ENCODE measurements at regions not wholly inside any gene's neighbourhood (a gene's known extent, or its start where the extent isn't known, plus 50 kb on each side); places are given as distances from the start of the nearest gene placed in this dataset.
A peak's percentile ranks its signal among the peaks of the same experiment; 100 is the strongest.
"Not testable (repeated sequence)": the region's sequence is repeated elsewhere in the genome, so short reads cannot be mapped to it uniquely, and the experiment has no call there.

GRCh38 chr5:135149229-135149955, 115.4 kb upstream of the PITX1 start:
- H3K9me3 ChIP-seq = no peaks in the 10 kb centered on the region
- no peaks in the 10 kb centered on the region for H3K36me3 ChIP-seq
- no peak for DNase-seq (ENCODE audit: low spot score in 2 of 2)
- H3K27me3 ChIP-seq = no peaks in the 10 kb centered on the region
- H3K4me3 ChIP-seq = no peak overlapping the region
- no peak for TF ChIP-seq EP300 (IDR thresholded peaks at IDR 0.05)
- no peaks in the 10 kb centered on the region for H3K4me1 ChIP-seq
- WGBS, 2 donors = 61 to 70% methylated on average over 4 to 5 of the region's 5 CpGs
- no peak overlapping the region for H3K27ac ChIP-seq

GRCh38 chr5:135147294-135148090, 113.5 kb upstream of the PITX1 start:
- 88 to 97% methylated on average over 10 of the region's 10 CpGs for WGBS, 2 donors
- TF ChIP-seq EP300 (IDR thresholded peaks at IDR 0.05) = no peak
- no peak for TF ChIP-seq POLR2A (IDR thresholded peaks at IDR 0.05)
- TF ChIP-seq CTCF (IDR thresholded peaks at IDR 0.05) = no peak

GRCh38 chr5:135145985-135146384, 112.0 kb upstream of the PITX1 start:
- H3K4me1 ChIP-seq = no peaks in the 10 kb centered on the region
- no peak for DNase-seq (ENCODE audit: low spot score in 2 of 2)
- H3K27ac ChIP-seq = no peak overlapping the region
- no peaks in the 10 kb centered on the region for H3K9me3 ChIP-seq
- no peaks in the 10 kb centered on the region for H3K36me3 ChIP-seq
- TF ChIP-seq EP300 (IDR thresholded peaks at IDR 0.05) (no peak), POLR2A (IDR thresholded peaks at IDR 0.05) (no peak)
- no peak overlapping the region for H3K4me3 ChIP-seq
- H3K27me3 ChIP-seq = no peaks in the 10 kb centered on the region
- 95 to 98% methylated on average over 2 of the region's 2 CpGs for WGBS, 2 donors

More at GRCh38 chr5:135147294-135148090, 113.5 kb upstream of the PITX1 start:
- Histone ChIP-seq H3K4me1 (no peaks in the 10 kb centered on the region), H3K4me3 (no peak overlapping the region), H3K27ac (no peak overlapping the region), H3K36me3 (no peaks in the 10 kb centered on the region), H3K27me3 (no peaks in the 10 kb centered on the region), H3K9me3 (no peaks in the 10 kb centered on the region)
- no peak for DNase-seq (ENCODE audit: low spot score in 2 of 2)

- not testable (repeated sequence) for H3K9me3 ChIP-seq; H3K27ac ChIP-seq; H3K27me3 ChIP-seq; H3K4me3 ChIP-seq; DNase-seq (ENCODE audit: low spot score in 2 of 2); H3K4me1 ChIP-seq; H3K36me3 ChIP-seq
- 70 to 76% methylated on average over 4 of the region's 4 CpGs for WGBS, 2 donors
Measured at GRCh38 chr5:135143682-135144081, 109.7 kb upstream of the PITX1 start.

- TF ChIP-seq POLR2A (IDR thresholded peaks at IDR 0.05) (no peak), EP300 (IDR thresholded peaks at IDR 0.05) (no peak), CTCF (IDR thresholded peaks at IDR 0.05) (no peak)
- H3K36me3 ChIP-seq = no peaks in the 10 kb centered on the region
- no peaks in the 10 kb centered on the region for H3K4me1 ChIP-seq
- no peak for DNase-seq (ENCODE audit: low spot score in 2 of 2)
- no peaks in the 10 kb centered on the region for H3K27me3 ChIP-seq
- no peak overlapping the region for H3K27ac ChIP-seq
- 81 to 88% methylated on average over 13 of the region's 13 CpGs for WGBS, 2 donors
- H3K9me3 ChIP-seq = no peaks in the 10 kb centered on the region
- no peak overlapping the region for H3K4me3 ChIP-seq
Measured at GRCh38 chr5:135141303-135142268, 107.6 kb upstream of the PITX1 start.

- DNase-seq (ENCODE audit: low spot score in 2 of 2) = no peak
- no peak overlapping the region for H3K4me3 ChIP-seq
- no peaks in the 10 kb centered on the region for H3K4me1 ChIP-seq
- WGBS, 2 donors = 85 to 92% methylated on average over 8 of the region's 9 CpGs
- H3K36me3 ChIP-seq = no peaks in the 10 kb centered on the region
- no peak overlapping the region for H3K27ac ChIP-seq
- H3K9me3 ChIP-seq = no peaks in the 10 kb centered on the region
- TF ChIP-seq EP300 (IDR thresholded peaks at IDR 0.05) (peak in 1 of 2 donors; percentile 20), CTCF (IDR thresholded peaks at IDR 0.05) (no peak), POLR2A (IDR thresholded peaks at IDR 0.05) (no peak)
- H3K27me3 ChIP-seq = no peaks in the 10 kb centered on the region
Measured at GRCh38 chr5:135140446-135141204, 106.6 kb upstream of the PITX1 start.
